NCI-H1930 (cell line): ENCODE measurements at regions not wholly inside any gene's neighbourhood (a gene's known extent, or its start where the extent isn't known, plus 50 kb on each side); places are given as distances from the start of the nearest gene placed in this dataset.
"Not testable (repeated sequence)": the region's sequence is repeated elsewhere in the genome, so short reads cannot be mapped to it uniquely, and the experiment has no call there.

Source experiments
- DNase-seq, 2 experiments: peaks; one replicate each; lab custom pipeline; 2025; lab: John Stamatoyannopoulos, UW

DNA sequence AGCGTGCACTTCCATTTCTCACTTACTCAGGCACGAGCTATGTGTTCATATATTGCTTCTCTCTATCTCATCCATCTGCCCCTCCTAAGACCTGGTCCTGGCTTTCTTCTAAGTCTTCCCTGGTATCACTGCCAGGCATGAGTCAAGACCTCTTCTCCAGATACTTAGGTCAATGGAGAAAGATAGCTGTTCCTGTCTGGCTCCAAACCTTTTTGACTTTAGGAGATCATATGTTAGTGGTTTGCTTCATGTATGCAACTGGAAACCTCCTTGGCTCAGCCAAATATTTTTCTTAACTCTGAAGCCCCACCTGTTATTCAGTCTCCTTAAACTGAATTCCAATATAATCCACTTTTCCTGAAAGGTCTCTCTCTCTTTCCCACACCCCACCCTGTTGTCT is 211.6 kb upstream of the PTBP2 start:
- no peak for DNase-seq

GRCh38 chr1:96510391-96510790 is 211.2 kb upstream of the PTBP2 start:
- no peak for DNase-seq

DNA sequence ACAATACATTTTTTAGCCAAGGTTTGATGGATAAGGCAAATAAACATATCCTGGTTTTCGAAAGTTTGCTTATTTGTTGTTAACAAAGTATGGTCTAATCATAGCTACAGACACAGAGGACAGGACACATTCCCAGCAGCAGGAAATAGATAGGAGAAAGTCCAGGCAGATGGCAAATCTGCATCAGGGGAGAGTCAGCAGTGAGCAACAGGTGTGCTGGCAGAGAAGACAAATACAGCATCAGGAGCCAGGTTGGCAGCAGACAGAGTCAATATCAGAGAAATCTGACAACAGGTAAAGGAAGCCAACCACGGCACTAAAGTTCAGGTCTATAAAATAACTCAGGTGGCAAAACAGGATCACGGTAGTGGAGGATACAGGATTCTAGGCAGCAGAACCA is 210.7 kb upstream of the PTBP2 start:
- DNase-seq, result no peak

DNA sequence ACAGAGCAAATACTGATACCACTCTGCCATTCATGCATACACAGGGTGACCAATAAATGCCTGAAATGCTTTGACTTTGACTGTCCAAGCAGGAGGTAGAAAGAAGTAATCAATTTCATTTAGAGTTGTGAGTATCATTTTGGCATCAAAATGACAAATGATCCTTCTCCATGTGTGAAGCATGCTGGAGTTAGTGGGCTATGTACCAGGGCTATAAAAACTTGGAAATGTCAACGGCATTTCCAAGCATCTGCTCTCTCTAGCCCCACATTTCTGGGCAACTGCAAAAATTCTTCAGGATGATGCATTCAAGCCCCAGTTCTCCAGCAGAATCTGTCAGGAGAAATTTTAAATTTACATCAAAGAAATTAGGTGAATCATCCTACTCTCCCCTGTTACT is 208.4 kb upstream of the PTBP2 start:
- no peak for DNase-seq

- no peak for DNase-seq
Observed at GRCh38 chr1:96515430-96515829, 206.2 kb upstream of the PTBP2 start.

DNA sequence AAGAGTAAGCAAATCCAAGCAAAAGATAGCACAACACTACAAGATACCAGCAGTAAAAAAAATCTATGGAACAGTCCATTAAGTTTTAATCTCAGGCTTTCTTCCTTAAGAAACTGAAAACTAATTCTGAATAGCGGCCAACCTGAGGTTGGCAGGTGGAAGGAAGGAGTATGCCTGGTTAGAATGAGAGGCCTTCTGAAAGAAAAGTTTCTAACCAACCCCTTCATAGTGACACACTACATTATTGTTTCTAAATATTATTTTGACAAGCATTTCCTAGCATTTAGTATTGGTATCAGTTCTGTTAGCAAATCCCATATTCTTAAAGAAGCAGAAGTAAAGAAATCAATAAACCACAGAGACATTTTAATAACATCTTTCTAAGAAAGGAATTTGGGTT is 205.7 kb upstream of the PTBP2 start:
- no peak for DNase-seq

- DNase-seq, result no peak
Observed at GRCh38 chr1:96519851-96520578, 201.6 kb upstream of the PTBP2 start.

DNA sequence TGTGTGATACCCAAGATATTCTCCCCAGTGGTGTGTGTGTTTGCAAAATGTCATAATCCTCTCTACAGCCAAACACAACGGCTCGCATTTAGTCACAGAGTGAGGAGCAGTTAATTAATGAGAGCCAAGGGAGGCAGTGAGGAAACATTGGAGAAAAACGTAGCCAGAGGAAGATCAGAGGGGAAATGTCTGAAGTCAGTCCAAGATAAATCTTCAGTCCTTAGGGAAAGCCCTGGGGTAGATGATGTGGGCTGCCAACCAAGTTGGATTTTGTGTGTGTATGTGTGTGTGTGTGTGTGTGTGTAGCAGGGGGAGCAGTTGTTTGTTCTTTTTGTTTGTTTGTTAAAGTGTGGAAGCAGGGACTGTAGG is 201.0 kb upstream of the PTBP2 start:
- DNase-seq, result no peak

- DNase-seq, result no peak
Observed at GRCh38 chr1:96521010-96521409, 200.6 kb upstream of the PTBP2 start.

DNA sequence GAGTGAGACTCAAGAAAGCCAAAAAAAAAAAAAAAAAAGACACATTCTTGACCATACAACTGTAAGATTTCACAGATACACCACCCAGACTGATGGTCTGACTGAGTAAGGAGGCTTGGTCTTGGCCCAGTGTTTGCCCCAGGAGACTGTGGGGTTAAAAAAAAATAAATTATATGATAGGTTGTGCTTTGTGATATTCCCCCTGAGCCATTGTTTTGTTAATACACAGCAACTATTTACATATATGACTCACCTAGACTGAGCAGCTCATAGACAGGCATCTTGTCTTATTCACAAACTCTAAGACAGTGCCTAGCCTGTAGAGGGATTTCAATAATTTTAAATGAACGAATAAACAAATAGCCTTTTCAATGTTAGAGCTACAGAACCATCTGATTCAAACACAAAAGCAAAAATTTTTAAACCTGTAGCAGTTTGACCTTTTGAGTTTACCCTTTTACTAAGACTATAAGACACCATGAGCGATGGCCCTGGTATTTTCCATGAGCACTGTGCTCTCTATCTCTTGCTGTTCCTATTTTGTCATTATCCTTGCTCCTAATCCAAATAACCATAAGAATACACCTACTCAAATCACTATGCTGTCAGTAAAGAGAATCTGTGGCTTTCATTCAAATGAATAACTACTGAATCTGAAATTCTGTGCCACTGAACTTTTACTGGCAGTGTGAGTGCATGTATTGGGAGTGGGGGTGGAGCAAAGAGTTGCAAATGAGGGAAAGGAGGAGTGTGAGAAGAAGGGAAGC is 199.4 kb upstream of the PTBP2 start:
- DNase-seq, result no peak

- no peak for DNase-seq
Observed at GRCh38 chr1:96522927-96523326, 198.7 kb upstream of the PTBP2 start.

DNA sequence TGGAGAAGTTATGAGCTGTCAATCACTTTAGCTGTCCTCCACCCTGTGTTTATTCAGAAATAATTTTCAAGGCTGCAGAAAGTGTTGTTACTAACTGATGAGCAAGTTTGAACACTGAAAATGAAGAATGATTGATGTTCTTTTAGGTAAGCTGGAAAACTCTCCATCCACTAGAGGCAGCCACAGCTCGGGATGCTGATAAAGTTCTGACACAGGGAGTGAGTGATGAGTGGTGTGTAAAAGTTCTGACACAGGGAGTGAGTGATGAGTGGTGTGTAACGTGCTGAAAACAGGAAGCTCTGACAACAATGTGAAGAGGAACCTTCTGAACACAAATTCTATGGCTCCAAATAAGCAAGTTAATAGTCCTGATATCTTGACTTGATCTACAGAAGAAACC is 197.5 kb upstream of the PTBP2 start:
- no peak for DNase-seq

GRCh38 chr1:96525657-96526557 is 195.7 kb upstream of the PTBP2 start:
- DNase-seq, result no peak

- DNase-seq, result not testable (repeated sequence)
Observed at GRCh38 chr1:96528672-96529071, 192.9 kb upstream of the PTBP2 start.

GRCh38 chr1:96533820-96534219 is 187.8 kb upstream of the PTBP2 start:
- DNase-seq, result no peak

GRCh38 chr1:96536581-96536980 is 185.0 kb upstream of the PTBP2 start:
- no peak for DNase-seq

- DNase-seq, result no peak
Observed at GRCh38 chr1:96538111-96538641, 183.4 kb upstream of the PTBP2 start.

- DNase-seq, result no peak
Observed at GRCh38 chr1:96538883-96539282, 182.7 kb upstream of the PTBP2 start.

GRCh38 chr1:96541491-96541890 is 180.1 kb upstream of the PTBP2 start:
- no peak for DNase-seq

- DNase-seq, result no peak
Observed at GRCh38 chr1:96544051-96544830, 177.3 kb upstream of the PTBP2 start.

GRCh38 chr1:96544831-96545221 is 176.8 kb upstream of the PTBP2 start:
- DNase-seq, result no peak
